B cell (primary cell): ENCODE measurements at regions not wholly inside any gene's neighbourhood (a gene's known extent, or its start where the extent isn't known, plus 50 kb on each side); places are given as distances from the start of the nearest gene placed in this dataset.

Experiments
- ATAC-seq: fragments of 200-7000 bp; cut with Tn5 transposase; one replicate; pipeline ENCODE4 v1.10.0; 2021; ENCODE audit warnings: low read depth, mild to moderate bottlenecking, moderate number of reproducible peaks, moderate library complexity
- CTCF ChIA-PET: fragments of 350-600 bp; sonication (Branson Sonifier 250); formaldehyde crosslinking; loops from one replicate; lab custom pipeline; 2021; ENCODE audit warnings: antibody characterized with exemption, inconsistent platforms; lab: Charles Lee
- POLR2A ChIA-PET: fragments of 350-600 bp; sonication (Branson Sonifier 250); formaldehyde crosslinking; loops from one replicate; lab custom pipeline; 2021; ENCODE audit warnings: antibody characterized with exemption; lab: Charles Lee
- DNase-seq: peaks from one replicate; pipeline ENCODE4 v3.0.0; 2013
- H2AFZ ChIP-seq: 2 replicates; pipeline ENCODE4 v1.6.1; 2012; ENCODE audit warnings: mild to moderate bottlenecking, low read depth, low read length; ENCODE audit not compliant: insufficient read depth, poor library complexity, severe bottlenecking
- H3K27ac ChIP-seq, 2 donors: 1 replicate in 1 of 2; 2 replicates in 1 of 2; pipeline ENCODE4 v1.5.1; 2012 to 2013; ENCODE audit warnings: low read length in 2 of 2, mild to moderate bottlenecking in 2 of 2, moderate library complexity in 1 of 2
- H3K27me3 ChIP-seq, 4 experiments: fragments of 200-600 bp in 1 of 4; sonication (generic) in 1 of 4; replicated peaks in 1 of 4; 1 replicate in 2 of 4; 2 replicates in 2 of 4; pipeline versions ENCODE4 v1.6.1 to v1.7.0; 2013 to 2016; ENCODE audit warnings: low read length in 3 of 4, mild to moderate bottlenecking in 2 of 4, mixed read lengths in 1 of 4, moderate library complexity in 1 of 4; ENCODE audit not compliant: insufficient read depth in 4 of 4, control insufficient read depth in 3 of 4; ENCODE audit errors: control extremely low read depth in 1 of 4
- H3K36me3 ChIP-seq, 2 experiments: replicated peaks in 1 of 2; 1 replicate in 1 of 2; 2 replicates in 1 of 2; pipeline versions ENCODE4 v1.6.1 to v1.7.1; 2013; ENCODE audit warnings: low read length in 1 of 2; ENCODE audit not compliant: insufficient read depth in 2 of 2, control insufficient read depth in 1 of 2; ENCODE audit errors: control extremely low read depth in 1 of 2, extremely low read depth in 1 of 2
- H3K4me1 ChIP-seq, 2 donors: fragments of 200-600 bp in 1 of 2; sonication (generic) in 1 of 2; 1 replicate in 1 of 2; 2 replicates in 1 of 2; pipeline versions ENCODE4 v1.5.1 to v1.6.1; 2013 to 2017; ENCODE audit warnings: low read length in 2 of 2; ENCODE audit not compliant: control insufficient read depth in 2 of 2, insufficient read depth in 2 of 2
- H3K4me2 ChIP-seq: replicated peaks from 2 replicates; pipeline ENCODE3; 2012; ENCODE audit warnings: mild to moderate bottlenecking, low read depth, low read length; ENCODE audit not compliant: poor library complexity, severe bottlenecking
- H3K4me3 ChIP-seq, 5 experiments: fragments of 200-600 bp in 1 of 5; sonication (generic) in 1 of 5; 1 replicate in 3 of 5; 2 replicates in 2 of 5; pipeline versions ENCODE4 v1.5.1 to v1.7.0; 2011 to 2016; ENCODE audit warnings: low read length in 4 of 5, mild to moderate bottlenecking in 4 of 5, low read depth in 2 of 5, control low read depth in 1 of 5, moderate library complexity in 1 of 5; ENCODE audit not compliant: insufficient read depth in 1 of 5; ENCODE audit errors: control extremely low read depth in 1 of 5, extremely low read depth in 1 of 5
- H3K79me2 ChIP-seq: fragments of 200-600 bp; sonication (generic); one replicate; pipeline ENCODE4 v1.6.0; 2016; ENCODE audit warnings: low read length; ENCODE audit not compliant: control insufficient read depth, insufficient read depth
- H3K9ac ChIP-seq: fragments of 200-600 bp; sonication (generic); 2 replicates; pipeline ENCODE4 v1.6.1; 2017; ENCODE audit warnings: mild to moderate bottlenecking, low read length, moderate library complexity
- H3K9me3 ChIP-seq, 3 donors: one replicate each; pipeline versions ENCODE4 v1.6.1 to v1.7.1; 2013; ENCODE audit warnings: low read length in 2 of 3; ENCODE audit not compliant: control insufficient read depth in 2 of 3, insufficient read depth in 1 of 3; ENCODE audit errors: control extremely low read depth in 1 of 3
- H4K20me1 ChIP-seq: 2 replicates; pipeline ENCODE4 v1.6.0; 2012; ENCODE audit warnings: mild to moderate bottlenecking, low read length; ENCODE audit not compliant: insufficient read depth, control insufficient read depth, poor library complexity, severe bottlenecking
- H3K27ac Mint-ChIP-seq: one replicate; pipeline ENCODE4 v1.8.0; 2021; ENCODE audit warnings: mixed read lengths
- H3K27me3 Mint-ChIP-seq: one replicate; pipeline ENCODE4 v1.8.0; 2021; ENCODE audit warnings: mixed read lengths
- H3K4me1 Mint-ChIP-seq: one replicate; pipeline ENCODE4 v1.8.0; 2021; ENCODE audit warnings: mixed read lengths
- H3K4me3 Mint-ChIP-seq: one replicate; pipeline ENCODE4 v1.8.0; 2021; ENCODE audit warnings: mixed read lengths
- H3K9me3 Mint-ChIP-seq: one replicate; pipeline ENCODE4 v1.8.0; 2022; ENCODE audit warnings: mixed read lengths; ENCODE audit not compliant: insufficient read depth
- CTCF ChIP-seq: fragments of 200-600 bp; IDR thresholded peaks from one replicate; pipeline ENCODE4 v1.8.0; 2022; ENCODE audit warnings: antibody characterized with exemption, mild to moderate bottlenecking
- EZH2 ChIP-seq: IDR thresholded peaks from 2 replicates; pipeline ENCODE4 v1.6.1; 2012; ENCODE audit warnings: borderline replicate concordance, low read depth, mild to moderate bottlenecking, moderate library complexity, low read length; ENCODE audit not compliant: insufficient read depth, poor library complexity, severe bottlenecking
- WGBS: methylation state at CpG from one replicate; pipeline ENCODE4 v1.1.5; 2013; ENCODE audit warnings: missing lambda C conversion rate; ENCODE audit not compliant: insufficient coverage; 5-methylcytosine and 5-hydroxymethylcytosine counted together
- intact Hi-C: fragments of 100-400 bp; cut with micrococcal nuclease; formaldehyde crosslinking; loops from one replicate; pipeline ENCODE4 v1.10.0; 2022

- ChIA-PET POLR2A (no interaction called here), CTCF (no interaction called here)
- H3K4me1 ChIP-seq = no peaks in the 10 kb centered on the region
- no peaks in the 10 kb centered on the region for H3K9me3 ChIP-seq
- peaks cover 4% of the 10 kb centered on the region for H3K27me3 Mint-ChIP-seq
- no peaks in the 10 kb centered on the region for H3K27me3 ChIP-seq
- intact Hi-C loops = no loop called here
- ATAC-seq (no peak), DNase-seq (no peak)
- no peak overlapping the region for H3K4me2 ChIP-seq
- H3K79me2 ChIP-seq = no peaks in the 10 kb centered on the region
- H3K9me3 Mint-ChIP-seq = no peaks in the 10 kb centered on the region
- H4K20me1 ChIP-seq = no peaks in the 10 kb centered on the region
- WGBS = 92% methylated on average over 2 of the region's 3 CpGs
- H3K4me1 Mint-ChIP-seq = no peaks in the 10 kb centered on the region
- H3K4me3 Mint-ChIP-seq = no peak overlapping the region
- no peak overlapping the region for H3K27ac ChIP-seq
- no peak overlapping the region for H2AFZ ChIP-seq
- TF ChIP-seq CTCF = no peak
- TF ChIP-seq EZH2 = no peak
- no peak overlapping the region for H3K27ac Mint-ChIP-seq
- H3K9ac ChIP-seq = no peak overlapping the region
- H3K4me3 ChIP-seq = no peak overlapping the region
- H3K36me3 ChIP-seq = no peaks in the 10 kb centered on the region
These were observed 150.9 kb upstream of the GRIP1 start for GRCh38 chr12:66829660-66830325.

GRCh38 chr12:66831495-66831894 lies 152.6 kb upstream of the GRIP1 start:
- no peaks in the 10 kb centered on the region for H3K27me3 ChIP-seq
- no CpG with 5 or more reads among the region's 4 CpGs for WGBS
- Mint-ChIP-seq H3K27ac (no peak overlapping the region), H3K4me1 (no peaks in the 10 kb centered on the region), H3K9me3 (no peaks in the 10 kb centered on the region), H3K27me3 (peaks cover 4% of the 10 kb centered on the region), H3K4me3 (no peak overlapping the region)
- H3K27ac ChIP-seq = no peak overlapping the region
- CTCF ChIA-PET = no interaction called here
- intact Hi-C loops = no loop called here
- no peaks in the 10 kb centered on the region for H3K4me1 ChIP-seq
- no peak overlapping the region for H3K4me3 ChIP-seq
- no peaks in the 10 kb centered on the region for H3K79me2 ChIP-seq
- H3K9ac ChIP-seq = no peak overlapping the region
- H3K4me2 ChIP-seq = no peak overlapping the region
- no peaks in the 10 kb centered on the region for H3K36me3 ChIP-seq
- H4K20me1 ChIP-seq = no peaks in the 10 kb centered on the region
- TF ChIP-seq EZH2 (no peak), CTCF (no peak)
- POLR2A ChIA-PET = no interaction called here
- no peaks in the 10 kb centered on the region for H3K9me3 ChIP-seq
- DNase-seq (no peak), ATAC-seq (no peak)
- H2AFZ ChIP-seq = no peak overlapping the region
